ENCODE measurements at regions not wholly inside any gene's neighbourhood (a gene's known extent, or its start where the extent isn't known, plus 50 kb on each side); places are given as distances from the start of the nearest gene placed in this dataset.

- no peaks in the 10 kb centered on the region for H3K36me3 Mint-ChIP-seq
Measured at GRCh38 chr16:65176603-65177002, 54.7 kb upstream of the CDH11 start.

GRCh38 chr16:65172356-65172755 lies 50.5 kb upstream of the CDH11 start:
- H3K9me3 Mint-ChIP-seq: no peaks in the 10 kb centered on the region
- no peak overlapping the region for H3K4me3 Mint-ChIP-seq
- peaks cover 2% of the 10 kb centered on the region for H3K27me3 Mint-ChIP-seq (ENCODE audit: low read depth)
- H3K27ac Mint-ChIP-seq: no peak overlapping the region
- H3K4me1 Mint-ChIP-seq: peaks cover 7% of the 10 kb centered on the region
- no peaks in the 10 kb centered on the region for H3K36me3 Mint-ChIP-seq
- TF ChIP-seq, protein P1, sequence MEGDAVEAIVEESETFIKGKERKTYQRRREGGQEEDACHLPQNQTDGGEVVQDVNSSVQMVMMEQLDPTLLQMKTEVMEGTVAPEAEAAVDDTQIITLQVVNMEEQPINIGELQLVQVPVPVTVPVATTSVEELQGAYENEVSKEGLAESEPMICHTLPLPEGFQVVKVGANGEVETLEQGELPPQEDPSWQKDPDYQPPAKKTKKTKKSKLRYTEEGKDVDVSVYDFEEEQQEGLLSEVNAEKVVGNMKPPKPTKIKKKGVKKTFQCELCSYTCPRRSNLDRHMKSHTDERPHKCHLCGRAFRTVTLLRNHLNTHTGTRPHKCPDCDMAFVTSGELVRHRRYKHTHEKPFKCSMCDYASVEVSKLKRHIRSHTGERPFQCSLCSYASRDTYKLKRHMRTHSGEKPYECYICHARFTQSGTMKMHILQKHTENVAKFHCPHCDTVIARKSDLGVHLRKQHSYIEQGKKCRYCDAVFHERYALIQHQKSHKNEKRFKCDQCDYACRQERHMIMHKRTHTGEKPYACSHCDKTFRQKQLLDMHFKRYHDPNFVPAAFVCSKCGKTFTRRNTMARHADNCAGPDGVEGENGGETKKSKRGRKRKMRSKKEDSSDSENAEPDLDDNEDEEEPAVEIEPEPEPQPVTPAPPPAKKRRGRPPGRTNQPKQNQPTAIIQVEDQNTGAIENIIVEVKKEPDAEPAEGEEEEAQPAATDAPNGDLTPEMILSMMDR (IDR thresholded peaks at IDR 0.05; ENCODE audit: unreplicated experiment): no peak
- DNase-seq (ENCODE audit: low spot score in 2 of 2, unreplicated experiment in 2 of 2): no peak

More at GRCh38 chr16:65176603-65177002, 54.7 kb upstream of the CDH11 start:
- TF ChIP-seq, protein P1 (IDR thresholded peaks at IDR 0.05; ENCODE audit: unreplicated experiment): no peak
- Mint-ChIP-seq H3K4me3 (no peak overlapping the region), H3K27ac (peak overlapping the region; percentile 66), H3K27me3 (ENCODE audit: low read depth) (no peaks in the 10 kb centered on the region), H3K9me3 (no peaks in the 10 kb centered on the region), H3K4me1 (peaks cover 4% of the 10 kb centered on the region)
- DNase-seq (ENCODE audit: low spot score in 2 of 2, unreplicated experiment in 2 of 2): no peak

Measured in mesothelial cell of epicardium (in vitro differentiated cells).